Small intestine (tissue), 7 donors: ENCODE measurements at regions not wholly inside any gene's neighbourhood (a gene's known extent, or its start where the extent isn't known, plus 50 kb on each side); places are given as distances from the start of the nearest gene placed in this dataset.
A peak's percentile ranks its signal among the peaks of the same experiment; 100 is the strongest.

ENCODE experiments used
- DNase-seq, 2 donors: peaks; one replicate each; pipeline versions ENCODE4 v3.0.0 to v3.0.0-alpha.2; 2013
- FAIRE-seq: peaks from 2 replicates; lab custom pipeline; 2012; peaks lifted over from hg19 to GRCh38; lab: Jason Lieb, UNC
- H3K27ac ChIP-seq, 3 donors: one replicate each; pipeline ENCODE4 v1.5.1; 2013; ENCODE audit warnings: low read length in 2 of 3, mild to moderate bottlenecking in 2 of 3, control low read depth in 1 of 3, inconsistent platforms in 1 of 3, low read depth in 1 of 3, moderate library complexity in 1 of 3
- H3K27me3 ChIP-seq, 3 donors: one replicate each; pipeline ENCODE4 v1.6.1; 2013; ENCODE audit warnings: low read length in 3 of 3, inconsistent platforms in 1 of 3; ENCODE audit not compliant: control insufficient read depth in 3 of 3, insufficient read depth in 3 of 3
- H3K36me3 ChIP-seq, 3 donors: one replicate each; pipeline ENCODE4 v1.6.1; 2013; ENCODE audit warnings: low read length in 3 of 3, inconsistent platforms in 1 of 3, low read depth in 1 of 3, mild to moderate bottlenecking in 1 of 3, moderate library complexity in 1 of 3; ENCODE audit not compliant: control insufficient read depth in 3 of 3, insufficient read depth in 2 of 3
- H3K4me1 ChIP-seq, 3 donors: one replicate each; pipeline ENCODE4 v1.6.1; 2013; ENCODE audit warnings: low read length in 2 of 3, inconsistent platforms in 1 of 3, low read depth in 1 of 3, mild to moderate bottlenecking in 1 of 3, moderate library complexity in 1 of 3; ENCODE audit not compliant: control insufficient read depth in 3 of 3, insufficient read depth in 2 of 3
- H3K4me3 ChIP-seq, 3 donors: one replicate each; pipeline ENCODE4 v1.5.1; 2013; ENCODE audit warnings: low read length in 3 of 3, control low read depth in 1 of 3, inconsistent platforms in 1 of 3, low read depth in 1 of 3, mild to moderate bottlenecking in 1 of 3, moderate library complexity in 1 of 3
- H3K9me3 ChIP-seq, 2 donors: one replicate each; pipeline ENCODE4 v1.6.1; 2013; ENCODE audit warnings: low read depth in 1 of 2, low read length in 1 of 2; ENCODE audit not compliant: control insufficient read depth in 2 of 2, insufficient read depth in 1 of 2
- WGBS, 3 donors: extraction: QIAGEN DNeasy Blood & Tissue Kit; methylation state at CpG; one replicate each; pipeline ENCODE4 v1.1.7; 2013; 5-methylcytosine and 5-hydroxymethylcytosine counted together
- donor health status: healthy with polysubstance abuse.
- donor health status: control.
- donor health status: control.
- donor health status: Bipolar disorder and iron deficiency.
- donor health status: healthy.

DNA sequence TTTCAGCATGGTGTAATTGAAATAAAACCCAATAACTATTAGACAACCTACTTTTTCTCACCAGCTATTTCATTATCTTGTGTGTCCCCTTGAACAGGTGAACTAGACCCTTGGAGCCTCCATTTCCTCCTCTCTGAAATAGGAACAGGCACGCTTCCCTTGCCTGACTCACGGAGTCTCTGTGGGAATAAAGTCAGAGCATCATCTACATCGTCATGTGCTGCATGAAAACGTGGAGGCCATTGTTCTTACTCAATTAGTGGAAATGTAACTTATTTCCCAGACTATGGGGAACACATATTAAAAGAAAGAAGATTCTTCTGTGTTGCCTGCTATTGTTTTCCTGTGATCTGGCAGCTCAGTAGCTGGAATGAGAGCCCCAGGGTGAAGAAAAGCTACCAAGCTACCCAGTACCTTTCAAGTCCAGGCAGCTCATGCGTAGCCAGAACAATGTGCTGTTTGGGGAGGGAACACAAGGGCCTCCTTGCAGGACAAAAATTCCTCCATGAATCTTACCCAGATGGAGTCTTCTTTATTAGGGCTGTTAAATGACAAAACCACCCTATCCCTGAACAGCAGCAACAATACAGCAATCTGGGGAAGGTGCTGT, 59.8 kb downstream of the SOX11 start:
- peaks cover 0 to 3% of the 10 kb centered on the region in 2 donors for H3K9me3 ChIP-seq
- FAIRE-seq (no peak), DNase-seq (no peak)
- no peaks in the 10 kb centered on the region for H3K27me3 ChIP-seq
- 70 to 74% (median 70%) methylated on average over 5 of the region's 5 CpGs for WGBS, 3 donors
- no peak overlapping the region for H3K4me3 ChIP-seq
- H3K4me1 ChIP-seq: peaks cover 0 to 7% (median 0%) of the 10 kb centered on the region in 3 donors
- H3K36me3 ChIP-seq: no peaks in the 10 kb centered on the region
- no peak overlapping the region for H3K27ac ChIP-seq

DNA sequence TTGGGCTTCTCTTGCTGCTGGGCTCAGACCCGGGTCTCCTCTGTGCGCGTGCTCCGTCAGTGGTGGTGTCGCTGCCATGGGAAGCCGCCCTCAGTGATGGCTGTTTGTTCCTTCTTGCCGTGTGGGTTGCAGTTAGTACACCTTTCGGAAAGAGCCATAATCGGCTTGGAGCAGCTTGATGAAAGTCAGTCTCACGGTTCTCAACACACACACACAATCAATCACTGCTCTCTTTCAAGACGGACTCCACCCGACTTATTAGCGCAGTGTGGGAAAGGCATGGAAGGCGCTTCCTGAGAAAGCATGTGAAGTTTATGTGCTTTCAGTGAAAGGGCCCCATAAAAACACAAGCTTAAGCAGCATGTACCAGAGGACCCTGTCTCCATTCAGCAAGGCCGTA, 64.1 kb downstream of the SOX11 start:
- FAIRE-seq: no peak
- no peaks in the 10 kb centered on the region for H3K36me3 ChIP-seq

DNA sequence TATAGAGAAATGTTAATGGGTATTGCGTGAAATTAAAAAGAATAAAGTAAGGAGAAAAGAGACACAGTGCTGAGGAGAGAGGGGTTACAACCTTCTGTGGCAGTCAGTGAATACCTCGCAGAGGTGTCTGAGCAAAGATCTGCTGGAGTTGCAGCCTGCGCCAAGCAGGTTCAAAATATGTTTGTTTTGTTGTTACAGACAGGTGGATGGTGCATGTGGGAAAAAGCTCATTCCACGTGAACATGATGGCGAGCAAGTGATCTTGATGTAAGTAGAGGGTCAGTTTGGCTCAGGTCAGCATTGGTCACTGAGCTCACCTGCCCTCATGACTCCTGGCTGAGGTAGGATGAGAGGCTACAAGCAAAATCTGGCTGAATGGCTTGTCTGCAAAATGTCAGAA, 66.2 kb downstream of the SOX11 start:
- H3K4me1 ChIP-seq: peaks cover 0 to 13% (median 0%) of the 10 kb centered on the region in 3 donors
- H3K9me3 ChIP-seq: no peaks in the 10 kb centered on the region
- FAIRE-seq (no peak), DNase-seq (no peak)
- WGBS, 3 donors: 74 to 94% (median 86%) methylated on average over 5 of the region's 5 CpGs
- H3K4me3 ChIP-seq: no peak overlapping the region
- H3K27me3 ChIP-seq: no peaks in the 10 kb centered on the region
- H3K36me3 ChIP-seq: no peaks in the 10 kb centered on the region
- no peak overlapping the region for H3K27ac ChIP-seq

More for the DNA sequence above, 64.1 kb downstream of the SOX11 start:
- Histone ChIP-seq H3K9me3 (no peaks in the 10 kb centered on the region), H3K4me1 (peaks cover 0 to 10% (median 0%) of the 10 kb centered on the region in 3 donors), H3K27me3 (no peaks in the 10 kb centered on the region), H3K4me3 (no peak overlapping the region), H3K27ac (peak overlapping the region in 1 of 3 donors; percentile 4)
- DNase-seq: peak in 1 of 2 donors; percentile 57
- 47 to 67% (median 50%) methylated on average over 15 of the region's 15 CpGs for WGBS, 3 donors

DNA sequence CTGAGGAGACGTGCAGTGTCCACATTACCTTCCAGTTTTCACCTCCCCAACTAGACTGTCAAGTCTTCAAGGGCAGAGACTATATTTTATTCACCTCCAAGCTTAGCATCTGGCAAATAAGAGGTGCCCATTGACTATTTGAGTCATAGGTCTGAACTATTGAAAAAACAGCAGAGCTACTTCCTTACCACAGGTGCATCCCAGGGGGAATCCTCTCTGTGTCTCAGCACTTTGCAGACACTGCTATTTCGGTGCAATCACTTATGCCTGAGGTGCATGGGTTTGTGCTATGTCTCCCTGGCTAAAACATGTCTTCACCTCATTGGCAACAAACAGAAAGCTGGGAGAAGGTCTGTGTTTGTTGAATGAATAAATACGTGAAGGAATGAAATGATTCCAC, 67.8 kb downstream of the SOX11 start:
- FAIRE-seq: no peak
- Histone ChIP-seq H3K4me1 (peaks cover 0 to 14% (median 0%) of the 10 kb centered on the region in 3 donors), H3K36me3 (no peaks in the 10 kb centered on the region), H3K4me3 (no peak overlapping the region), H3K9me3 (no peaks in the 10 kb centered on the region), H3K27ac (no peak overlapping the region), H3K27me3 (no peaks in the 10 kb centered on the region)
- DNase-seq: no peak
- 73 to 77% (median 76%) methylated on average over 3 of the region's 3 CpGs for WGBS, 3 donors

DNA sequence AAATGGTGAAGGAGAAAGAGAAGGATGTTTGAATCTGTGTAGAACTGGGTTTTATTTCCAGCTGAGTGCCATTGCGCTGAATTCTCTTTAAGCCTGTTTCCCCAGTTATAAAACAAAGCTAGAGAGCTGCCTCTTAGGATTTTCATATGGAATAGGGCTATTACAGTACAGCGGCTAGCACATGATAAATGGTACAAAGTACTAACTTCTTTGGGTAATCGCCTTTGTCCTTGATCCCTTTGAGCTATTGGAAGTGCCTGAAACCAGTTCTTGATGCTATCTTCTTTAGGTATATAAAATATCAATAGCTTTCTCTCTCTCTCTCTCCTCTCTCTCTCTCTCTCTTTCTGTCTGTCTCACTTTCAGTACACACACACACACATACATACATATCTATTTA, 71.3 kb downstream of the SOX11 start:
- Histone ChIP-seq H3K36me3 (no peaks in the 10 kb centered on the region), H3K4me3 (no peak overlapping the region), H3K9me3 (no peaks in the 10 kb centered on the region), H3K27ac (no peak overlapping the region), H3K4me1 (peaks cover 0 to 7% (median 0%) of the 10 kb centered on the region in 3 donors), H3K27me3 (no peaks in the 10 kb centered on the region)
- 25 to 56% (median 47%) methylated on average over 3 of the region's 3 CpGs for WGBS, 3 donors
- DNase-seq: peak in 1 of 2 donors; percentile 66
- no peak for FAIRE-seq

DNA sequence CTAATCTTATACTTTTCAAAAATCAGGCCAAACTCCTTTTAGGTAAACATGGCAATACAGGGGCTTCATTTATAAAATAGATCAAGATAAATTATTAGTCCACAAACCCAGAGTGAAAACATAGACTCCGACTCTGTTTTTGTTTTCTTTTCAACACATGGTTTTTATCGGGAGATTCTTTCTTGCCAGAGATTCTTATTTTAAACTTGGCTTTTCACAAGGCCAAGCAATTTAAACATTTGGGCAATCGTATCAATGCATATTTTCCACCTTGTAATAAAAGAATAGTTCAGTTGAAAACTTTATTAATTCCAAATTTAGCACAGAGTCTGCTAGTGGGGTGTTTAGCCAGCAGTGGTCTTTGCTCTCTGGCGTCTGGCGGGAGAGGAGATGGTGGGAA, 71.9 kb downstream of the SOX11 start:
- 65 to 76% (median 72%) methylated on average over 5 of the region's 5 CpGs for WGBS, 3 donors
- Histone ChIP-seq H3K36me3 (no peaks in the 10 kb centered on the region), H3K9me3 (no peaks in the 10 kb centered on the region), H3K4me3 (no peak overlapping the region), H3K4me1 (peaks cover 0 to 4% (median 0%) of the 10 kb centered on the region in 3 donors), H3K27ac (no peak overlapping the region), H3K27me3 (no peaks in the 10 kb centered on the region)
- FAIRE-seq (no peak), DNase-seq (no peak)

DNA sequence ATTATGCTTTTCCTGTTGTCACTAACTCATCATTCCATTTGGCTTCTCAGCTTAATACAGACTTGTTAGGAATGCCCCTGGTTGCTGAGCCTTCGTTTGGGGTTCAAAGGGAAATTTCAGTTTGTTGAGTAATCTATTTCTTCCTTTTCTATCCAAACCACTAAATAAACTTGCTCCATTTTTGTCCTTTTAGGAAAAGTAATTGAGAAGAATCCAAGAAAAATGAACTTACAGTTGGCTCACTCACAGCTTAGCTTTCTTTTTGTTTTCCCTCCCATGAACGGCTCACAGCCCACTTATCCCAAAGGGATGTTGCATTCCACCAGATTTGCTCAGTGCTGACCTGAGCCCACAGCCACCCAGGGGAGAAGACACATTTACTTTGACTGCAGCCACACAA, 73.9 kb downstream of the SOX11 start:
- 44 to 73% (median 50%) methylated on average over 2 of the region's 2 CpGs for WGBS, 3 donors
- no peaks in the 10 kb centered on the region for H3K36me3 ChIP-seq
- H3K4me1 ChIP-seq: peaks cover 0 to 4% (median 0%) of the 10 kb centered on the region in 3 donors
- no peaks in the 10 kb centered on the region for H3K9me3 ChIP-seq
- FAIRE-seq (no peak), DNase-seq (no peak)
- no peaks in the 10 kb centered on the region for H3K27me3 ChIP-seq
- H3K27ac ChIP-seq: no peak overlapping the region
- no peak overlapping the region for H3K4me3 ChIP-seq

DNA sequence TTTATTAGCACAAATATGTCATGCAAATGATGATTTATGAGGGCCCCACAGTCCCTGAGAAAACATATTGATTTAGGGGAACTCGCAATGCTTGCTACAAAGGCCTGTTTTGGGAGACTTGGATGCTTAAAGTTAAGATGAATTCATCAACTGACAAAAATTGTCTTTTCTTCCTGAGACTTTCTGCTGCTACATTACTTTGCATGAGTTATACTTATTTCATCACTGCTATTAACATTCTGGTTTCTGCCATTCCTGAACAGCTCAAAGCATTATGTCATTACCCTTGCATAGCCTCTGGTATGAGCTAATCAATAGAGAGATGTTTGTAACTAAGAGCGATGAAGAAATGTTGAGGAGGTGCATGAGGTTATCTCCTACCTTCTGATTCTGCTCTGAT, 74.4 kb downstream of the SOX11 start:
- no peaks in the 10 kb centered on the region for H3K9me3 ChIP-seq
- H3K36me3 ChIP-seq: no peaks in the 10 kb centered on the region
- H3K27me3 ChIP-seq: no peaks in the 10 kb centered on the region
- peaks cover 0 to 4% (median 0%) of the 10 kb centered on the region in 3 donors for H3K4me1 ChIP-seq
- no peak overlapping the region for H3K27ac ChIP-seq
- FAIRE-seq (no peak), DNase-seq (no peak)
- WGBS, 3 donors: 52 to 70% (median 60%) methylated on average over 2 of the region's 2 CpGs
- no peak overlapping the region for H3K4me3 ChIP-seq

DNA sequence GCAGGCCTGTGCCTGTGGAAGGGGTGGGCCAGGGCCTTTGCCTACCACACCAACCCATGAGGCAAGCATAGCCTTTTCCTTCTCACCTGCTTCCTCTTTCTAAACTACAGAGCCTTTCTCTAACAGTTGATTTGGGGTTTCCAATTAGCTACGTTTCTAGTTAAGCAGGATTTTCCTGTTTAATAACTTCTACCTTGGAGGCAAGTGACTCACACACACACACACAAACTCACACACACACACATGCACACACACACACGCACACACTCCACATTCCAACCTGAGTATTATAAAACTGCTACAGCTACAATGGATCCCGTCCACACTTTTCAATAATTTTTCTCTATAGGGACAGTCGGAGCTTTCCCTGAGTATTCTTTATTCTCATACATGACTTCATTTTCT, 84.9 kb downstream of the SOX11 start:
- H3K27ac ChIP-seq: no peak overlapping the region
- no peaks in the 10 kb centered on the region for H3K9me3 ChIP-seq
- FAIRE-seq: no peak
- WGBS, 3 donors: 49 to 70% (median 55%) methylated on average over 4 of the region's 4 CpGs
- DNase-seq: peak in 1 of 2 donors; percentile 20
- H3K4me1 ChIP-seq: no peaks in the 10 kb centered on the region
- H3K36me3 ChIP-seq: no peaks in the 10 kb centered on the region
- H3K4me3 ChIP-seq: no peak overlapping the region
- H3K27me3 ChIP-seq: no peaks in the 10 kb centered on the region
